OCI-LY7 (cell line): ENCODE measurements at regions not wholly inside any gene's neighbourhood (a gene's known extent, or its start where the extent isn't known, plus 50 kb on each side); places are given as distances from the start of the nearest gene placed in this dataset.

Experiments
- CTCF ChIP-seq: fragments of 200-600 bp; sonication (generic); conservative IDR thresholded peaks from 2 replicates; pipeline ENCODE4 v1.5.1; 2014; ENCODE audit warnings: mild to moderate bottlenecking, antibody characterized with exemption, low read length, moderate library complexity, mixed read lengths
- EZH2phosphoT487 ChIP-seq: fragments of 200-600 bp; sonication (generic); IDR thresholded peaks from 2 replicates; pipeline ENCODE4 v1.6.1; 2018; ENCODE audit warnings: low read depth, borderline replicate concordance, mild to moderate bottlenecking, mixed run types, antibody characterized with exemption, low read length, moderate library complexity, mixed read lengths

DNA sequence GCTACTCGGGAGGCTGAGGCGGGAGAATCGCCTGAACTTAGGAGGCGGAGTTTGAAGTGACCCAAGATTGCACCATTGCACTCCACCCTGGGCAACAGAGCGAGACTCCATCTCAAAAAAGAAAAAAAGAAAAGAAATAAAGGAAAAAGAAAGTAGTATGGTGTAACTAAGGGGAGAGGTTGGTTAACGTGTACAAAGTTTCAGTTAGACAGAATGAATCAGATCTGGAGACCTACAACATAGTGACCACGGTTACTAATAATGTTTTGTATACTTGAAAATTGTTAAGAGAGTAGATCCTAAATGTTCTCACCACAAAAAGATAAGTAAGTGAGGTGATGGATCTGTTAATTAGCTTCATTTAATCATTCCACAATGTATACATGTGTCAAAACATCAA is 1208.8 kb downstream of the VRK1 start:
- TF ChIP-seq CTCF (no peak), EZH2phosphoT487 (no peak)
